ENCODE measurements at regions not wholly inside any gene's neighbourhood (a gene's known extent, or its start where the extent isn't known, plus 50 kb on each side); places are given as distances from the start of the nearest gene placed in this dataset.

DNA sequence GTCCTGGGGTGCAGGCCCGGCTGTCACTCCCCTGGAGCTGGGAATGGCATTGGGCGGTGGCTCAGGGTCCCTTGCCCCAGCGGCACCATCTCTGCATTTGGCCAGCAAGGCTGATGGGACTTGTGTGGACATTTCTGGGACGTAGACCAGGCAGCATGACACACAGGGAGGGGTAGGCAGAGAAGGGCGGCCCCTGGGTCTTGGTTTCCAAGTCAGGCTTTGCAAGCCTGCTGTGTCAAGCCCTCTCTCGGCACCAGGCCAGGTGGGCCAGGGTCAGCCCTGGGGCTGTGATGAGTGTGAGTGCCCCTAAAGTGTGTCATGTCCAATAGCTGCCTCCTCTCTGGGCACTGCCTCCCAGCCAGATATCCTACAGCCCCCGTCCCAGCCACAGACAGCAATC lies 335.2 kb downstream of the SEC14L1 start:
- ChIA-PET CTCF (ENCODE audit: partially characterized antibody) (interaction anchor here (1.4 to 2.6 kb wide), 5 partner anchors 16 to 101 kb away, joined by 4 to 17 read pairs (median 6); no protein-coding TSS in a partner anchor), POLR2A (ENCODE audit: partially characterized antibody) (interaction anchor here (1.2 to 6.1 kb wide), 3 partner anchors 10 to 94 kb away, joined by 4 to 33 read pairs (median 5); no protein-coding TSS in a partner anchor)
- H3K36me3 ChIP-seq (ENCODE audit: control insufficient read depth in 2 of 4, insufficient read depth in 4 of 4, low read length in 3 of 4), result peaks cover 0 to 6% (median 0%) of the 10 kb centered on the region in 4 experiments; a peak in 1 of 8 replicates
- peaks cover 21% of the 10 kb centered on the region for H3K79me1 ChIP-seq (ENCODE audit: low read depth, low read length)
- no peak overlapping the region for H3K23ac ChIP-seq (ENCODE audit: insufficient read length)
- TF ChIP-seq EZH2 (IDR thresholded peaks at IDR 0.05; ENCODE audit: low read depth, low read length, severe bottlenecking) (no peak), TAF1 (IDR thresholded peaks at IDR 0.05; ENCODE audit: low read depth, low read length) (no peak)
- H2BK20ac ChIP-seq (ENCODE audit: low read length), result peak overlapping the region; percentile 16; the same call in 1 of the 2 replicates
- no peak overlapping the region for H4K5ac ChIP-seq (ENCODE audit: insufficient read length, low read depth, low read length)
- 0 out of 2 replicates have a peak overlapping the region, but pooled peaks have one; percentile 40 for H2AK5ac ChIP-seq (ENCODE audit: low read depth, low read length)
- H2BK5ac ChIP-seq (ENCODE audit: low read depth, low read length), result peak overlapping the region; percentile 61; the same call in 1 of the 2 replicates
- H3K9me3 ChIP-seq (ENCODE audit: insufficient read depth in 2 of 2, low read depth in 1 of 2, low read length in 1 of 2), result no peaks in the 10 kb centered on the region
- H3K18ac ChIP-seq (ENCODE audit: extremely low read depth, low read length), result peak overlapping the region; percentile 32; the same call in 1 of the 2 replicates
- H3K56ac ChIP-seq (replicated peaks; ENCODE audit: insufficient read length, low read depth, low read length), result no peak overlapping the region
- H3K14ac ChIP-seq (ENCODE audit: insufficient read length), result no peak overlapping the region
- no peak overlapping the region for H2BK120ac ChIP-seq (replicated peaks; ENCODE audit: low read depth, low read length)
- peak overlapping the region; percentile 98 for H2BK12ac ChIP-seq (ENCODE audit: low read depth, low read length)
- H3K27me3 ChIP-seq (replicated peaks in 1 of 4; ENCODE audit: control insufficient read depth in 3 of 4, extremely low read depth in 1 of 4, insufficient read depth in 3 of 4, low read length in 3 of 4), result no peaks in the 10 kb centered on the region
- 84% methylated on average over 7 of the region's 7 CpGs; no CpG with 5 or more reads in 1 of the 2 experiments for WGBS, 2 experiments (ENCODE audit: extremely low coverage in 1 of 2, insufficient coverage in 1 of 2, insufficient read length in 1 of 2, insufficient replicate concordance in 2 of 2, low coverage in 1 of 2, low lambda C conversion rate in 2 of 2, missing lambda C conversion rate in 1 of 2)
- H3K23me2 ChIP-seq (ENCODE audit: low read depth, low read length), result no peaks in the 10 kb centered on the region; the same call in 1 of the 2 replicates
- DNase-seq (ENCODE audit: low read depth in 1 of 2, low spot score in 2 of 2) (no peak), FAIRE-seq (no peak)
- H3K27ac ChIP-seq (ENCODE audit: low read depth, low read length), result no peak overlapping the region
- H2BK15ac ChIP-seq (ENCODE audit: low read length), result peak overlapping the region; percentile 72; the same call in 1 of the 2 replicates
- no peak overlapping the region for H4K8ac ChIP-seq (ENCODE audit: extremely low read depth, insufficient read depth, low read length)
- H3K9ac ChIP-seq (replicated peaks in 1 of 4; ENCODE audit: extremely low read depth in 1 of 4, low read depth in 3 of 4, low read length in 3 of 4), result no peak overlapping the region
- H3K4ac ChIP-seq (replicated peaks; ENCODE audit: insufficient read length, low read depth, low read length), result no peak overlapping the region
- no peak overlapping the region for H3K4me2 ChIP-seq (ENCODE audit: insufficient read depth in 1 of 2, low read depth in 2 of 2, low read length in 2 of 2)
- peaks cover 6 to 78% of the 10 kb centered on the region in 2 experiments for H3K79me2 ChIP-seq (ENCODE audit: control insufficient read depth in 1 of 2, insufficient read depth in 2 of 2, low read length in 2 of 2)
- no peak overlapping the region for H4K91ac ChIP-seq (replicated peaks; ENCODE audit: insufficient read length, low read length)
- H3K4me1 ChIP-seq (replicated peaks in 1 of 4; ENCODE audit: control insufficient read depth in 3 of 4, insufficient read depth in 4 of 4, low read length in 3 of 4), result peaks cover 24 to 81% (median 56%) of the 10 kb centered on the region in 4 experiments
- no peak overlapping the region for H3K4me3 ChIP-seq (ENCODE audit: extremely low read depth in 1 of 4, insufficient read depth in 2 of 4, low read depth in 3 of 4, low read length in 4 of 4)
- H4K20me1 ChIP-seq (replicated peaks in 1 of 2; ENCODE audit: control insufficient read depth in 1 of 2, insufficient read depth in 2 of 2, low read length in 2 of 2), result peaks cover 7 to 11% of the 10 kb centered on the region in 2 experiments
- H2AFZ ChIP-seq (ENCODE audit: low read length), result no peak overlapping the region
